Natural killer cell (primary cell): ENCODE measurements at regions not wholly inside any gene's neighbourhood (a gene's known extent, or its start where the extent isn't known, plus 50 kb on each side); places are given as distances from the start of the nearest gene placed in this dataset.

Experiments
- ATAC-seq, 3 donors: fragments of 150-1000 bp in 2 of 3; fragments of 200-7000 bp in 1 of 3; cut with Tn5 transposase; 1 replicate in 1 of 3; 2 replicates in 2 of 3; pipeline ENCODE4 v1.10.0; 2021; ENCODE audit warnings: mild to moderate bottlenecking in 2 of 3, moderate library complexity in 2 of 3
- DNase-seq, 2 donors: peaks; one replicate each; pipeline versions ENCODE4 v3.0.0 to v3.0.0-alpha.2; 2013 to 2021; ENCODE audit warnings: mixed read lengths in 1 of 2
- H3K27ac ChIP-seq: one replicate; pipeline ENCODE4 v1.5.1; 2013; ENCODE audit warnings: mild to moderate bottlenecking, low read length
- H3K27me3 ChIP-seq: one replicate; pipeline ENCODE4 v1.6.1; 2013; ENCODE audit warnings: low read length; ENCODE audit not compliant: control insufficient read depth, insufficient read depth
- H3K36me3 ChIP-seq: one replicate; pipeline ENCODE4 v1.6.1; 2013; ENCODE audit warnings: low read length; ENCODE audit not compliant: control insufficient read depth, insufficient read depth
- H3K4me1 ChIP-seq: one replicate; pipeline ENCODE4 v1.6.1; 2013; ENCODE audit warnings: low read length; ENCODE audit not compliant: control insufficient read depth, insufficient read depth
- H3K4me3 ChIP-seq: one replicate; pipeline ENCODE4 v1.5.1; 2013; ENCODE audit warnings: low read length
- H3K9me3 ChIP-seq: one replicate; pipeline ENCODE4 v1.6.1; 2013; ENCODE audit warnings: low read length; ENCODE audit not compliant: control insufficient read depth, insufficient read depth
- H3K27ac Mint-ChIP-seq, 2 donors: one replicate each; pipeline ENCODE4 v1.8.0; 2022; ENCODE audit warnings: mild to moderate bottlenecking in 2 of 2, mixed read lengths in 2 of 2, moderate library complexity in 1 of 2
- H3K27me3 Mint-ChIP-seq, 2 donors: one replicate each; pipeline ENCODE4 v1.8.0; 2022; ENCODE audit warnings: low read depth in 2 of 2, mixed read lengths in 2 of 2
- H3K36me3 Mint-ChIP-seq: one replicate; pipeline ENCODE4 v1.8.0; 2022; ENCODE audit warnings: mixed read lengths
- H3K4me1 Mint-ChIP-seq, 2 donors: one replicate each; pipeline ENCODE4 v1.8.0; 2022; ENCODE audit warnings: mixed read lengths in 2 of 2
- H3K4me3 Mint-ChIP-seq: one replicate; pipeline ENCODE4 v1.8.0; 2022; ENCODE audit warnings: mild to moderate bottlenecking, moderate library complexity, mixed read lengths
- H3K9me3 Mint-ChIP-seq, 2 donors: one replicate each; pipeline ENCODE4 v1.8.0; 2022; ENCODE audit warnings: mixed read lengths in 2 of 2
- CTCF ChIP-seq: fragments of 200-600 bp; IDR thresholded peaks from one replicate; pipeline ENCODE4 v1.8.0; 2022; ENCODE audit warnings: antibody characterized with exemption
- WGBS: methylation state at CpG from one replicate; pipeline ENCODE4 v1.1.7; 2013; ENCODE audit warnings: missing lambda C conversion rate; ENCODE audit not compliant: insufficient coverage; 5-methylcytosine and 5-hydroxymethylcytosine counted together
- intact Hi-C: fragments of 100-400 bp; cut with micrococcal nuclease; formaldehyde crosslinking; loops from one replicate; pipeline ENCODE4 v1.14.2; 2022

GRCh38 chr4:62279689-62280088 lies 1079.6 kb downstream of the ADGRL3 start:
- Histone ChIP-seq H3K27me3 (no peaks in the 10 kb centered on the region), H3K36me3 (no peaks in the 10 kb centered on the region), H3K9me3 (no peaks in the 10 kb centered on the region), H3K4me3 (no peak overlapping the region), H3K27ac (no peak overlapping the region), H3K4me1 (no peaks in the 10 kb centered on the region)
- H3K36me3 Mint-ChIP-seq = peaks cover 16% of the 10 kb centered on the region
- H3K27me3 Mint-ChIP-seq = no peaks in the 10 kb centered on the region
- ATAC-seq (no peak), DNase-seq (no peak)
- no peak for TF ChIP-seq CTCF
- no peak overlapping the region for H3K27ac Mint-ChIP-seq
- peaks cover 11% of the 10 kb centered on the region in 2 donors for H3K9me3 Mint-ChIP-seq
- H3K4me3 Mint-ChIP-seq = no peak overlapping the region
- intact Hi-C loops = no loop called here
- peaks cover 0 to 5% of the 10 kb centered on the region in 2 donors for H3K4me1 Mint-ChIP-seq

GRCh38 chr4:62275470-62275869 lies 1075.3 kb downstream of the ADGRL3 start:
- Histone ChIP-seq H3K4me3 (no peak overlapping the region), H3K9me3 (no peaks in the 10 kb centered on the region), H3K36me3 (no peaks in the 10 kb centered on the region), H3K27ac (no peak overlapping the region), H3K4me1 (no peaks in the 10 kb centered on the region), H3K27me3 (no peaks in the 10 kb centered on the region)
- ATAC-seq = no peak
- Mint-ChIP-seq H3K27me3 (no peaks in the 10 kb centered on the region), H3K9me3 (peaks cover 11 to 14% of the 10 kb centered on the region in 2 donors), H3K4me3 (no peak overlapping the region), H3K27ac (no peak overlapping the region), H3K4me1 (no peaks in the 10 kb centered on the region), H3K36me3 (peaks cover 9% of the 10 kb centered on the region)
- intact Hi-C loops = no loop called here
- TF ChIP-seq CTCF = no peak
- DNase-seq = no peak

- Mint-ChIP-seq H3K36me3 (peaks cover 9% of the 10 kb centered on the region), H3K27me3 (no peaks in the 10 kb centered on the region), H3K4me3 (no peak overlapping the region), H3K27ac (no peak overlapping the region), H3K9me3 (peaks cover 12 to 14% of the 10 kb centered on the region in 2 donors), H3K4me1 (no peaks in the 10 kb centered on the region)
- no peaks in the 10 kb centered on the region for H3K36me3 ChIP-seq
- intact Hi-C loops = no loop called here
- H3K4me1 ChIP-seq = no peaks in the 10 kb centered on the region
- no peaks in the 10 kb centered on the region for H3K27me3 ChIP-seq
- no peak for ATAC-seq
- 92% methylated on average over 1 of the region's 1 CpG for WGBS
- no peak for TF ChIP-seq CTCF
- no peak overlapping the region for H3K4me3 ChIP-seq
- no peak for DNase-seq
- no peak overlapping the region for H3K27ac ChIP-seq
- no peaks in the 10 kb centered on the region for H3K9me3 ChIP-seq
These were observed 1074.7 kb downstream of the ADGRL3 start for GRCh38 chr4:62274782-62275181.

GRCh38 chr4:62271107-62271506 lies 1071.0 kb downstream of the ADGRL3 start:
- intact Hi-C loops = no loop called here
- Histone ChIP-seq H3K36me3 (no peaks in the 10 kb centered on the region), H3K27ac (no peak overlapping the region), H3K27me3 (no peaks in the 10 kb centered on the region), H3K4me3 (no peak overlapping the region), H3K4me1 (no peaks in the 10 kb centered on the region), H3K9me3 (no peaks in the 10 kb centered on the region)
- no peak for TF ChIP-seq CTCF
- ATAC-seq (no peak), DNase-seq (no peak)
- Mint-ChIP-seq H3K27ac (peak overlapping the region in 1 of 2 donors; percentile 7), H3K27me3 (no peaks in the 10 kb centered on the region), H3K9me3 (peaks cover 12 to 19% of the 10 kb centered on the region in 2 donors), H3K4me3 (no peak overlapping the region), H3K36me3 (no peaks in the 10 kb centered on the region), H3K4me1 (no peaks in the 10 kb centered on the region)
- WGBS = 90% methylated on average over 3 of the region's 4 CpGs
